Sigmoid colon (tissue), 4 donors: ENCODE measurements at regions not wholly inside any gene's neighbourhood (a gene's known extent, or its start where the extent isn't known, plus 50 kb on each side); places are given as distances from the start of the nearest gene placed in this dataset.

Source experiments
- EP300 ChIP-seq, 4 donors: sonication (generic); formaldehyde crosslinking; IDR thresholded peaks; one replicate each; pipeline ENCODE4 v1.6.1; 2017; ENCODE audit warnings: antibody characterized with exemption in 4 of 4
- POLR2A ChIP-seq, 2 donors: fragments of 450-650 bp; IDR thresholded peaks; one replicate each; pipeline ENCODE4 v1.6.1; 2016; ENCODE audit warnings: antibody characterized with exemption in 2 of 2, mild to moderate bottlenecking in 2 of 2, moderate library complexity in 2 of 2
- POLR2AphosphoS5 ChIP-seq, 4 donors: sonication (generic); formaldehyde crosslinking; IDR thresholded peaks; one replicate each; pipeline ENCODE4 v1.6.1; 2017; ENCODE audit warnings: antibody characterized with exemption in 4 of 4
- TF ChIP-seq, protein P1 (sequence below), 4 experiments: fragments of 450-650 bp in 3 of 4; fragments of 200-600 bp in 1 of 4; IDR thresholded peaks; one replicate each; pipeline ENCODE4 v1.5.1; 2016 to 2019; ENCODE audit warnings: antibody characterized with exemption in 4 of 4, mild to moderate bottlenecking in 3 of 4, moderate library complexity in 2 of 4

DNA sequence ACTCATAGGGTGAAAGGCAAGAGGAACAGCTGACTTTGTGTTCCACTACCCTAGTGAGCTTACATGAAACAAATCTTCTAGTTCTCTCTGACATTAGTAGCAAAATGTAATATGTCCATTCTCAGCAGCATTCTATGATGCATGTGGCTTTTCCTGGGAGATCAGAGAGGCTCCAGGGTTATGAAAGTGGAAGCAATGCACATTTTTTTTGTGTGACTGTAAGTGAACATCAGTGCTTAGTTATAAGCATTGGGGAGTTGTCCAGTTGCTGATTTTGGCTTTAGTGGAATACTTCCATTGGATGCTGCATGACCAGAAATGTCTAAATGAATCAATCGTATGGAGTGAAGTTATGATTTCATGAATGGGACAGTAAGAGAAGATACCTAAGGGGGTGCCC lies 255.9 kb downstream of the FAT3 start:
- TF ChIP-seq, protein P1, sequence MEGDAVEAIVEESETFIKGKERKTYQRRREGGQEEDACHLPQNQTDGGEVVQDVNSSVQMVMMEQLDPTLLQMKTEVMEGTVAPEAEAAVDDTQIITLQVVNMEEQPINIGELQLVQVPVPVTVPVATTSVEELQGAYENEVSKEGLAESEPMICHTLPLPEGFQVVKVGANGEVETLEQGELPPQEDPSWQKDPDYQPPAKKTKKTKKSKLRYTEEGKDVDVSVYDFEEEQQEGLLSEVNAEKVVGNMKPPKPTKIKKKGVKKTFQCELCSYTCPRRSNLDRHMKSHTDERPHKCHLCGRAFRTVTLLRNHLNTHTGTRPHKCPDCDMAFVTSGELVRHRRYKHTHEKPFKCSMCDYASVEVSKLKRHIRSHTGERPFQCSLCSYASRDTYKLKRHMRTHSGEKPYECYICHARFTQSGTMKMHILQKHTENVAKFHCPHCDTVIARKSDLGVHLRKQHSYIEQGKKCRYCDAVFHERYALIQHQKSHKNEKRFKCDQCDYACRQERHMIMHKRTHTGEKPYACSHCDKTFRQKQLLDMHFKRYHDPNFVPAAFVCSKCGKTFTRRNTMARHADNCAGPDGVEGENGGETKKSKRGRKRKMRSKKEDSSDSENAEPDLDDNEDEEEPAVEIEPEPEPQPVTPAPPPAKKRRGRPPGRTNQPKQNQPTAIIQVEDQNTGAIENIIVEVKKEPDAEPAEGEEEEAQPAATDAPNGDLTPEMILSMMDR (IDR thresholded peaks at IDR 0.05), result no peak
- TF ChIP-seq POLR2A (IDR thresholded peaks at IDR 0.05) (no peak), POLR2AphosphoS5 (IDR thresholded peaks at IDR 0.05) (no peak), EP300 (IDR thresholded peaks at IDR 0.05) (no peak)
